Bronchial epithelial cell (primary cell): ENCODE measurements at regions not wholly inside any gene's neighbourhood (a gene's known extent, or its start where the extent isn't known, plus 50 kb on each side); places are given as distances from the start of the nearest gene placed in this dataset.
"Not testable (repeated sequence)": the region's sequence is repeated elsewhere in the genome, so short reads cannot be mapped to it uniquely, and the experiment has no call there.

ENCODE experiments used
- DNase-seq: peaks from one replicate; pipeline ENCODE4 v3.0.0-alpha.2; 2010; ENCODE audit warnings: low read depth
- FAIRE-seq: peaks from 2 replicates; lab custom pipeline; 2011; peaks lifted over from hg19 to GRCh38; lab: Jason Lieb, UNC
- H3K27me3 ChIP-seq: 2 replicates; pipeline ENCODE4 v1.5.1; 2011; ENCODE audit warnings: low read length; ENCODE audit not compliant: control insufficient read depth, insufficient read depth
- H3K36me3 ChIP-seq: 2 replicates; pipeline ENCODE4 v1.5.1; 2011; ENCODE audit warnings: low read length; ENCODE audit not compliant: control insufficient read depth, insufficient read depth
- H3K4me3 ChIP-seq: 2 replicates; pipeline ENCODE4 v1.5.1; 2011; ENCODE audit warnings: mild to moderate bottlenecking, low read depth, low read length, control low read depth
- TF ChIP-seq, protein P1 (sequence below): IDR thresholded peaks from 2 replicates; pipeline ENCODE4 v1.5.1; 2011; ENCODE audit warnings: mild to moderate bottlenecking, moderate library complexity, low read length, control low read depth, inconsistent platforms; ENCODE audit not compliant: insufficient read depth, severe bottlenecking

DNA sequence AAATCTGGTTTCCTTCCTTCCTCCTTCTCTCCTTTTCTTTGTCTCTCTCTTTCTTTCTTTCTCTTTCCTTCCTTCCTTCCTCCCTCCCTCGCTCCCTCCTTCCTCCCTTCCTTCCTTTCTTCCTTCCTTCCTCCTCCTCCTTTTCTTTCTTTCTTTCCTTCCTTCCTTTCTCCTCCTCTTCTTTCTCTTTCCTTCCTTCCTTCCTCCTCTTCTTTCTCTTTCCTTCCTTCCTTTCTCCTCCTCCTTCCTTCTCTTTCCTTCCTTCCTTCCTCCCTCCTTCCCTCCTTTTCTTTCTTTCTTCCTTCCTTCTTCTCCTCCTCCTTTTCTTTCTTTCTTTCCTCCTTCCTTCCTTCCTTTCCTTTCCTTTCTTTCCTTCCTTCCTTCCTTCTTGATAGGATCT is 61.2 kb downstream of the VIP start:
- DNase-seq (no peak), FAIRE-seq (no peak)
- H3K27me3 ChIP-seq = no peaks in the 10 kb centered on the region
- no peaks in the 10 kb centered on the region for H3K36me3 ChIP-seq
- TF ChIP-seq, protein P1, sequence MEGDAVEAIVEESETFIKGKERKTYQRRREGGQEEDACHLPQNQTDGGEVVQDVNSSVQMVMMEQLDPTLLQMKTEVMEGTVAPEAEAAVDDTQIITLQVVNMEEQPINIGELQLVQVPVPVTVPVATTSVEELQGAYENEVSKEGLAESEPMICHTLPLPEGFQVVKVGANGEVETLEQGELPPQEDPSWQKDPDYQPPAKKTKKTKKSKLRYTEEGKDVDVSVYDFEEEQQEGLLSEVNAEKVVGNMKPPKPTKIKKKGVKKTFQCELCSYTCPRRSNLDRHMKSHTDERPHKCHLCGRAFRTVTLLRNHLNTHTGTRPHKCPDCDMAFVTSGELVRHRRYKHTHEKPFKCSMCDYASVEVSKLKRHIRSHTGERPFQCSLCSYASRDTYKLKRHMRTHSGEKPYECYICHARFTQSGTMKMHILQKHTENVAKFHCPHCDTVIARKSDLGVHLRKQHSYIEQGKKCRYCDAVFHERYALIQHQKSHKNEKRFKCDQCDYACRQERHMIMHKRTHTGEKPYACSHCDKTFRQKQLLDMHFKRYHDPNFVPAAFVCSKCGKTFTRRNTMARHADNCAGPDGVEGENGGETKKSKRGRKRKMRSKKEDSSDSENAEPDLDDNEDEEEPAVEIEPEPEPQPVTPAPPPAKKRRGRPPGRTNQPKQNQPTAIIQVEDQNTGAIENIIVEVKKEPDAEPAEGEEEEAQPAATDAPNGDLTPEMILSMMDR = no peak
- H3K4me3 ChIP-seq = no peak overlapping the region

DNA sequence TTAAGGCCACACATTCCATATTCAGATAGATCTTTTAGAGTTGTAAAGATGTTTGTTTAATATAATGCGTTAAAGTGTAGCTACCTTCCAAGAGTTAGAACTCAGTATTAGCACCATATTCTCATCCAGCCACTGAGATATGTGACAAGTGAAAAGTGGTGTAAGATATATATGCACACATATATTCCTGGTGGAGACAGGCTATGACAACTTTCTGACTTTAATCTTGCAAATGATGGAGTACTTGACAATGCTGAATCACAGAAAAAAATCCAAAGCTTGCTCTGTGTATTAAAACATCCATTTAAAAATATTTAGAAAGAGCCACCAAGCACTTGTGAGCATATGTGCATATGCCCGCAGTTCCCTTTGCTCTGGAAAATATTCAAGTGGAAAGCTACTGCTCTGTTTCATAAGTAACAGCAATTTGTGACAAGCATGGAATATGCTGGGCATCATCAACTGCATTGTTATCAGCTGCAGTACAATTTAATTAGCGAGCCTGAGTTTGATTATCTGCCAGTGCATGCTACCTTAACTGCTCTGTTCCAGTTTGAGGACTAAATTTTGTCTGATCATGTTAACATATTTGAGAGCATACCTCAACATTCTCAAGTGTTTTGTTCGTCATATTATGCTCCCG is 64.8 kb downstream of the VIP start:
- FAIRE-seq (no peak), DNase-seq (no peak)
- no peak overlapping the region for H3K4me3 ChIP-seq
- H3K36me3 ChIP-seq = no peaks in the 10 kb centered on the region
- TF ChIP-seq, protein P1 = no peak
- no peaks in the 10 kb centered on the region for H3K27me3 ChIP-seq

DNA sequence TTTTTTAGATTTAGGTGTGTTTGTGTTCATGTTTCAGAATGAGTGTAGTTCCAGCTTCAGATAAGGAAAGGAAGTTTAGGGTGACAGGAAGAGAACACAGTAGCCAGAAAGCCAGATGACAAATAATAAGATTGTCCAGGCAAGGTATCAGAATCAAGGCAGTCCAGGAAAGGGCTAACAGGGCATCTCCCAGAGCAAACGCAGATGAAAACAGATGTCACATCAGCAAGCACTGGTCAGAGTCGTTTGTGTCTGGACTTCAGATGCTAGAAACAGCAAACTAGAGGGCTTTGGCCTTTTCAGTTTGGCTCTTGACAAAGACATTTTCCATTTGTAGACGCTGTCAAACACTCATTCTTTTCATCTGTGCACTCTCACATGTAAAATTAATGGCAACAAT is 65.5 kb downstream of the VIP start:
- no peaks in the 10 kb centered on the region for H3K36me3 ChIP-seq
- no peaks in the 10 kb centered on the region for H3K27me3 ChIP-seq
- TF ChIP-seq, protein P1 = no peak
- no peak overlapping the region for H3K4me3 ChIP-seq
- DNase-seq (no peak), FAIRE-seq (no peak)

DNA sequence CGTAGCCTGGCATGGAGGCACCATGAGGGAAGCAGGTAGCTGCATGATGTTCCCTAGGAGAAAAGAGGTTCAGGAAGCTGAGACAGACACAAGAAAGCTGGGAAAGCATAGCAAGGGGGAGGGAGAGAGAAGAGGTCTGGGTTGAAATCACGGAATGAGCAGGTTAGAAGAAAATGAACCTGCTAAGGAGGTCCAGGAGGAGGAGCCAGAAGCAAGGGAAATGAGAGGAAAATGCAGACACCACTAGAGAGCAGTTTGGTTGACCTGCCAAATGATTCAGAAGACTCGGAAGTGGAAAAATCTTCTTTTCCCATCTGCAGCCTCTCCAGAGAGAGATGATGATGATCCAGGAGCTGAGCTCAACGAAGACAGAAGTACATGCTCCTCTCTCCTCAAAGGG is 70.9 kb downstream of the VIP start:
- FAIRE-seq = no peak
- Histone ChIP-seq H3K27me3 (no peaks in the 10 kb centered on the region), H3K4me3 (no peak overlapping the region), H3K36me3 (no peaks in the 10 kb centered on the region)
- TF ChIP-seq, protein P1 = no peak
- DNase-seq = no peak

DNA sequence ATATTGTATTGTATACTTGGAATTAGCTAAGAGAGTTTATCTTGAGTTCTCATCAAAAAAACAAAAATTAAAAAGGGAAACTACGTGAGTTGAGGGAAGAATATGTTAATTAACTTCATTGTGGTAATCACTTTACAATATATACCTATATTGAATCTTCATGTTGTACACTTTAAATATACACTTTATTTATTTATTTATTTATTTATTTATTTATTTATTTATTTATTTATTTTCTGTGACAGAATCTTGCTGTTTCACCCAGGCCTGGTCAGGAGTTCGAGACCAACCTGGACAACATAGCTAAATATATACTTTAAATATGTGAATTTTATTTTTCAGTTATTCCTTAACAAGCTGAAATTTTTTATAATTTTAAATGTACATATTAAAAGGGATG is 74.1 kb downstream of the VIP start:
- FAIRE-seq (no peak), DNase-seq (no peak)

DNA sequence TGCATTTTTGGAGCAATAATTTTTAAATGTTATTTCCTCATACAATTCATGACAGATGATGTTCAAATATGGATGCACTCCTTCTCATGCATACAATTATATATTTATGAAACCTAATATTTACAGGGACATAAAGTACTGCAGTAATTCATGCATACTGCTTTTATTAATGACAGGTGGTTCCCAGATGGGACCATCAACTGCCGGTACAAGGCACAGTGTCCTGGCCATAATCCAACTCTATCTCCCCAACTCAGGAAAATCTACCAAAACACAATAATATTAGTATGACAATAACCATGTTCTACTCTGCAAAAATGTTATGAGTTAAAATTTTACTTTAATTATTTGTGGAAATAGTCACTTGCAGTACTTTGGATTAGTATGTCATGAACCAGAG is 77.8 kb downstream of the VIP start:
- H3K4me3 ChIP-seq = no peak overlapping the region
- TF ChIP-seq, protein P1 = no peak
- H3K27me3 ChIP-seq = no peaks in the 10 kb centered on the region
- no peaks in the 10 kb centered on the region for H3K36me3 ChIP-seq
- FAIRE-seq = no peak
- no peak for DNase-seq

More for the DNA sequence above, 74.1 kb downstream of the VIP start:
- no peaks in the 10 kb centered on the region for H3K36me3 ChIP-seq
- H3K27me3 ChIP-seq = no peaks in the 10 kb centered on the region
- TF ChIP-seq, protein P1 = no peak
- no peak overlapping the region for H3K4me3 ChIP-seq

DNA sequence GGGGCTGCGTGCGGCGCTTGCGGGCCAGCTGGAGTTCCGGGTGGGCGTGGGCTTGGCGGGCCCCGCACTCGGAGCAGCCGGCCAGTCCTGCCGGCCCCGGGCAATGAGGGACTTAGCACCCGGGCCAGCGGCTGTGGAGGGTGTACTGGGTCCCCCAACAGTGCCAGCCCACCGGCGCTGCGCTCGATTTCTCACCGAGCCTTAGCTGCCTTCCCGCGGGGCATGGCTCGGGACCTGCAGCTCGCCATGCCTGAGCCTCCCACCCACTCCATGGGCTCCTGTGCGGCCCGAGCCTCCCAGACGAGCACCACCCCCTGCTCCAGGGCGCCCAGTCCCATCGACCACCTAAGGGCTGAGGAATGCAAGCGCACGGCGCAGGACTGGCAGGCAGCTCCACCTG is 83.8 kb downstream of the VIP start:
- not testable (repeated sequence) for H3K27me3 ChIP-seq, DNase-seq, H3K36me3 ChIP-seq, FAIRE-seq, H3K4me3 ChIP-seq
